Tibial nerve (tissue), 3 donors: ENCODE measurements at regions not wholly inside any gene's neighbourhood (a gene's known extent, or its start where the extent isn't known, plus 50 kb on each side); places are given as distances from the start of the nearest gene placed in this dataset.

ENCODE experiments used
- POLR2A ChIP-seq, 2 donors: fragments of 450-650 bp; IDR thresholded peaks; one replicate each; pipeline ENCODE4 v1.6.1; 2017; ENCODE audit warnings: antibody characterized with exemption in 2 of 2, mild to moderate bottlenecking in 2 of 2, moderate library complexity in 2 of 2
- TF ChIP-seq, protein P1 (sequence below), 5 experiments: fragments of 200-600 bp in 3 of 5; fragments of 450-650 bp in 2 of 5; sonication (generic) in 3 of 5; IDR thresholded peaks; one replicate each; pipeline ENCODE4 v1.5.1; 2016 to 2019; ENCODE audit warnings: antibody characterized with exemption in 5 of 5, mild to moderate bottlenecking in 3 of 5, moderate library complexity in 2 of 5

DNA sequence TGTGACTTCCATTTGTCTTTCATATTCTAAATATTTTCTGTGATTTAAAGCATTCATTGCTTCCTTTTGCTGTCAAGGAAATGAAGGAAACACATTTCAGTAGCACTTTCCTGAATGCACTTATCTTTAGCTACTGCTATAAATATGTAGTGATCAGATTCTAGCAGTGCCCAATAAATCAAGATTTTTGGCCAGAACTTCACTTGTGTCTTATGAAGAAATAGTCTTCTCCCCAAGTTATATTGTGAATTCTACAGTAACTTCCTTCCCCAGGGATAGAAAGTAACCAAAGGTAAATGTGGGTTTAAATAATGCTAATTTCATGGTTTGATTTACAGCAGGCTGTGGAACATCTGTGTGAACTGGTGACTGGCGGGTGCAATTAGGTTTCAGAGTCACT, 77.9 kb downstream of the DMRT2 start:
- TF ChIP-seq, protein P1, sequence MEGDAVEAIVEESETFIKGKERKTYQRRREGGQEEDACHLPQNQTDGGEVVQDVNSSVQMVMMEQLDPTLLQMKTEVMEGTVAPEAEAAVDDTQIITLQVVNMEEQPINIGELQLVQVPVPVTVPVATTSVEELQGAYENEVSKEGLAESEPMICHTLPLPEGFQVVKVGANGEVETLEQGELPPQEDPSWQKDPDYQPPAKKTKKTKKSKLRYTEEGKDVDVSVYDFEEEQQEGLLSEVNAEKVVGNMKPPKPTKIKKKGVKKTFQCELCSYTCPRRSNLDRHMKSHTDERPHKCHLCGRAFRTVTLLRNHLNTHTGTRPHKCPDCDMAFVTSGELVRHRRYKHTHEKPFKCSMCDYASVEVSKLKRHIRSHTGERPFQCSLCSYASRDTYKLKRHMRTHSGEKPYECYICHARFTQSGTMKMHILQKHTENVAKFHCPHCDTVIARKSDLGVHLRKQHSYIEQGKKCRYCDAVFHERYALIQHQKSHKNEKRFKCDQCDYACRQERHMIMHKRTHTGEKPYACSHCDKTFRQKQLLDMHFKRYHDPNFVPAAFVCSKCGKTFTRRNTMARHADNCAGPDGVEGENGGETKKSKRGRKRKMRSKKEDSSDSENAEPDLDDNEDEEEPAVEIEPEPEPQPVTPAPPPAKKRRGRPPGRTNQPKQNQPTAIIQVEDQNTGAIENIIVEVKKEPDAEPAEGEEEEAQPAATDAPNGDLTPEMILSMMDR (IDR thresholded peaks at IDR 0.05) = no peak
- no peak for TF ChIP-seq POLR2A (IDR thresholded peaks at IDR 0.05)
